ENCODE measurements at regions not wholly inside any gene's neighbourhood (a gene's known extent, or its start where the extent isn't known, plus 50 kb on each side); places are given as distances from the start of the nearest gene placed in this dataset.

DNA sequence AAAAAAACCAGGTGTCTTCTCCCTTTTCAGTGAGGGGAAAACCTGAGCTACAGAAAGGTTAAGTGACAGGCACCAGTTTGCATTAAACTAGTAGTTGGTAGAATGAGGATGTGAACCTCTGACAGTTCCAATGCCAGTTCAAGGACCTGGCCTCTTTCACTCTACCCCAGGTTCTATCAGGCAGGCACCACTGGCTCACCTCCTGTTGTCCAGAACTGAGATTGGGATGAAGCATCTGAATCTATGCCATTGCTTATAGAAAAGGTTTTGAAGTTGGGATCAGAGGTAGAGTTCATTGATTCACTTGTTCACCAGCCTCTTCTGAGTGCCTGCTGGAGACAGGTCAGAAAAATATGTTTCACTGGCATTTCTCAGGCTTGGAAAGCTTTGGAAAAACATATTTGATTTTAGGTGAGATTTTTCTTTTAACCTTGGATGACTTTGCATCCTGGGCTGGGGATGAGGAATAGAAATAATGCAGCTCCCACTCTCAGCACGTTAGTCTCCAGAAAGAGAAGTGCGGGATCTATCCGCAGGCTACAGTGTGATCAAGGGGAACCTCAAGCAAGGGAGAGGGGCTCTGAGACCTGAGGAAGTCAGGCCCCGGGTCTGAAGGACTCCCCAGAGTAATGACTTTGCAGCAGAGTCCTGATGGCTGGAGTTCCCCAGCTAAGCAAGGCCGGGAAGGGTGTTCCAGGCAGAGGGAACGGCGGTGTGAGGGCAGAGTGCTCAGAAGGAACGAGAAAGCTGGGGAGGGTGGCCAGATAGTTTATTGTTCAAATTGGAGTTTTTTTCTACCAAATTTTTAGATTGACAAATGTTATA lies 250.3 kb downstream of the MYCN start:
- TF ChIP-seq, protein P1, sequence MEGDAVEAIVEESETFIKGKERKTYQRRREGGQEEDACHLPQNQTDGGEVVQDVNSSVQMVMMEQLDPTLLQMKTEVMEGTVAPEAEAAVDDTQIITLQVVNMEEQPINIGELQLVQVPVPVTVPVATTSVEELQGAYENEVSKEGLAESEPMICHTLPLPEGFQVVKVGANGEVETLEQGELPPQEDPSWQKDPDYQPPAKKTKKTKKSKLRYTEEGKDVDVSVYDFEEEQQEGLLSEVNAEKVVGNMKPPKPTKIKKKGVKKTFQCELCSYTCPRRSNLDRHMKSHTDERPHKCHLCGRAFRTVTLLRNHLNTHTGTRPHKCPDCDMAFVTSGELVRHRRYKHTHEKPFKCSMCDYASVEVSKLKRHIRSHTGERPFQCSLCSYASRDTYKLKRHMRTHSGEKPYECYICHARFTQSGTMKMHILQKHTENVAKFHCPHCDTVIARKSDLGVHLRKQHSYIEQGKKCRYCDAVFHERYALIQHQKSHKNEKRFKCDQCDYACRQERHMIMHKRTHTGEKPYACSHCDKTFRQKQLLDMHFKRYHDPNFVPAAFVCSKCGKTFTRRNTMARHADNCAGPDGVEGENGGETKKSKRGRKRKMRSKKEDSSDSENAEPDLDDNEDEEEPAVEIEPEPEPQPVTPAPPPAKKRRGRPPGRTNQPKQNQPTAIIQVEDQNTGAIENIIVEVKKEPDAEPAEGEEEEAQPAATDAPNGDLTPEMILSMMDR (IDR thresholded peaks at IDR 0.05) = no peak
- TF ChIP-seq POLR2A (IDR thresholded peaks at IDR 0.05) = no peak
